Left ventricle myocardium inferior (tissue), 1 donor: ENCODE measurements at regions not wholly inside any gene's neighbourhood (a gene's known extent, or its start where the extent isn't known, plus 50 kb on each side); places are given as distances from the start of the nearest gene placed in this dataset.
"Not testable (repeated sequence)": the region's sequence is repeated elsewhere in the genome, so short reads cannot be mapped to it uniquely, and the experiment has no call there.

Experiments
- DNase-seq: peaks from one replicate; pipeline ENCODE4 v3.0.0-alpha.2; 2020
- H3K27ac ChIP-seq: fragments of 200-600 bp; replicated peaks from 2 replicates; pipeline ENCODE4 v1.8.0; 2021
- H3K27me3 ChIP-seq: fragments of 200-600 bp; 2 replicates; pipeline ENCODE4 v1.8.0; 2021; ENCODE audit warnings: low read depth
- H3K36me3 ChIP-seq: fragments of 200-600 bp; 2 replicates; pipeline ENCODE4 v1.8.0; 2021
- H3K4me1 ChIP-seq: fragments of 200-600 bp; 2 replicates; pipeline ENCODE4 v1.8.0; 2021
- H3K4me3 ChIP-seq: fragments of 200-600 bp; 2 replicates; pipeline ENCODE4 v1.8.0; 2021; ENCODE audit warnings: mild to moderate bottlenecking, moderate library complexity
- H3K9me3 ChIP-seq: fragments of 200-600 bp; replicated peaks from 2 replicates; pipeline ENCODE4 v1.8.0; 2021
- CTCF ChIP-seq: fragments of 200-600 bp; IDR thresholded peaks from 2 replicates; pipeline ENCODE4 v1.8.0; 2021; ENCODE audit warnings: antibody characterized with exemption, mild to moderate bottlenecking, borderline replicate concordance
- intact Hi-C: fragments of 100-400 bp; cut with micrococcal nuclease; formaldehyde crosslinking; loops from one replicate; pipeline ENCODE4 v1.11.0; 2022
- donor health status: DM: no; HTN: yes; CAD: no; lungs with severe emphysema.

GRCh38 chr14:43789458-43789857 is 717.6 kb downstream of the FSCB start:
- H3K27me3 ChIP-seq = no peaks in the 10 kb centered on the region
- intact Hi-C loops = no loop called here
- H3K4me3 ChIP-seq = no peak overlapping the region
- no peaks in the 10 kb centered on the region for H3K9me3 ChIP-seq
- DNase-seq = no peak
- no peak overlapping the region for H3K27ac ChIP-seq
- H3K36me3 ChIP-seq = no peaks in the 10 kb centered on the region
- no peaks in the 10 kb centered on the region for H3K4me1 ChIP-seq
- TF ChIP-seq CTCF = no peak

GRCh38 chr14:43786066-43786762 is 720.9 kb downstream of the FSCB start:
- intact Hi-C loops = no loop called here
- Histone ChIP-seq H3K4me3 (no peak overlapping the region), H3K27ac (no peak overlapping the region), H3K9me3 (peaks cover 9% of the 10 kb centered on the region), H3K4me1 (no peaks in the 10 kb centered on the region), H3K36me3 (no peaks in the 10 kb centered on the region), H3K27me3 (no peaks in the 10 kb centered on the region)
- peak; percentile 13 for DNase-seq
- no peak for TF ChIP-seq CTCF

- intact Hi-C loops, DNase-seq, H3K36me3 ChIP-seq, H3K9me3 ChIP-seq, H3K4me1 ChIP-seq, H3K27ac ChIP-seq, H3K27me3 ChIP-seq, H3K4me3 ChIP-seq: not testable (repeated sequence)
Observed at GRCh38 chr14:43784432-43784831, 722.7 kb downstream of the FSCB start.

- Histone ChIP-seq H3K27ac (no peak overlapping the region), H3K4me3 (no peak overlapping the region), H3K27me3 (no peaks in the 10 kb centered on the region), H3K36me3 (no peaks in the 10 kb centered on the region), H3K9me3 (peaks cover 24% of the 10 kb centered on the region), H3K4me1 (no peaks in the 10 kb centered on the region)
- no peak for DNase-seq
- no peak for TF ChIP-seq CTCF
- intact Hi-C loops = no loop called here
Observed at GRCh38 chr14:43778937-43779639, 728.0 kb downstream of the FSCB start.

GRCh38 chr14:43778570-43778936 is 728.5 kb downstream of the FSCB start:
- intact Hi-C loops = no loop called here
- Histone ChIP-seq H3K4me1 (no peaks in the 10 kb centered on the region), H3K27ac (no peak overlapping the region), H3K4me3 (no peak overlapping the region), H3K27me3 (no peaks in the 10 kb centered on the region), H3K9me3 (peaks cover 24% of the 10 kb centered on the region), H3K36me3 (no peaks in the 10 kb centered on the region)
- DNase-seq = no peak
- no peak for TF ChIP-seq CTCF

GRCh38 chr14:43765474-43765873 is 741.6 kb downstream of the FSCB start:
- Histone ChIP-seq H3K4me1 (no peaks in the 10 kb centered on the region), H3K4me3 (no peak overlapping the region), H3K9me3 (peaks cover 16% of the 10 kb centered on the region), H3K36me3 (no peaks in the 10 kb centered on the region), H3K27ac (no peak overlapping the region), H3K27me3 (no peaks in the 10 kb centered on the region)
- DNase-seq = no peak
- intact Hi-C loops = no loop called here
- TF ChIP-seq CTCF = no peak
